ENCODE measurements at regions not wholly inside any gene's neighbourhood (a gene's known extent, or its start where the extent isn't known, plus 50 kb on each side); places are given as distances from the start of the nearest gene placed in this dataset.

GRCh38 chr20:60948224-60948623, 303.8 kb upstream of the CDH4 start:
- H3K4me1 ChIP-seq (ENCODE audit: control insufficient read depth in 5 of 5, insufficient read depth in 5 of 5, low read length in 5 of 5) = peaks cover 0 to 16% (median 8%) of the 10 kb centered on the region in 5 donors
- H3K9ac ChIP-seq (ENCODE audit: insufficient read depth in 1 of 2, low read length in 2 of 2) = no peak overlapping the region
- DNase-seq = no peak
- no peak overlapping the region for H3K4me3 ChIP-seq
- ATAC-seq (ENCODE audit: insufficient read depth, low FRiP score) = no peak
- no peak overlapping the region for H3K27ac ChIP-seq (ENCODE audit: low read depth in 1 of 2, low read length in 1 of 2)
- no peaks in the 10 kb centered on the region for H3K27me3 ChIP-seq (ENCODE audit: control insufficient read depth in 3 of 3, insufficient read depth in 3 of 3, low read length in 2 of 3)
- peaks cover 0 to 2% (median 0%) of the 10 kb centered on the region in 4 donors for H3K9me3 ChIP-seq (ENCODE audit: control insufficient read depth in 4 of 4, insufficient read depth in 3 of 4, low read length in 3 of 4)
- no peaks in the 10 kb centered on the region for H3K36me3 ChIP-seq (ENCODE audit: control insufficient read depth in 4 of 4, insufficient read depth in 4 of 4, low read length in 4 of 4)
- TF ChIP-seq CTCF (IDR thresholded peaks at IDR 0.05; ENCODE audit: control extremely low read depth, extremely low read depth) = no peak
- WGBS, 2 donors = 87 to 91% methylated on average over 8 of the region's 8 CpGs

DNA sequence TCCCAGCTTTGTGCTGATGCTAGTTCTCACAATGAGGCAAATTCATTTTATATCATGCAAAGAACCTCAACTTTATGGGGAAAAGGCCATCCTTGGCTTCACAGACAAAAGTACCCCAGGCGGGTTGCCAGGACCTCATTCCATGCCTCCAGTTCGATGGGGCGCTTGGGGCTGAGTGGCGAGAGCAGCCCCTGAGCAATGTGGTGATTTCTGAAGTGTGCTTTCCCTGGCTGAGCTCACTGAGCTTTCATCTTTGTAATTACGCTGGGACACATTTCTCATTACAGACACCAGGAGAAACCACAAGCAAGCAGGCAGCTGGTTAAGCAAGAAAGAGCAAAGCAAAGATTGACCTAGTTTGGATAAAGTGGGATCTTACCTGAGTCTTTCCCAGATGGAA, 301.5 kb upstream of the CDH4 start:
- Histone ChIP-seq H3K4me3 (no peak overlapping the region), H3K9me3 (ENCODE audit: control insufficient read depth in 4 of 4, insufficient read depth in 3 of 4, low read length in 3 of 4) (peaks cover 0 to 6% (median 0%) of the 10 kb centered on the region in 4 donors), H3K36me3 (ENCODE audit: control insufficient read depth in 4 of 4, insufficient read depth in 4 of 4, low read length in 4 of 4) (no peaks in the 10 kb centered on the region), H3K4me1 (ENCODE audit: control insufficient read depth in 5 of 5, insufficient read depth in 5 of 5, low read length in 5 of 5) (peaks cover 0 to 16% (median 8%) of the 10 kb centered on the region in 5 donors), H3K27ac (ENCODE audit: low read depth in 1 of 2, low read length in 1 of 2) (no peak overlapping the region), H3K9ac (ENCODE audit: insufficient read depth in 1 of 2, low read length in 2 of 2) (peak overlapping the region in 1 of 2 donors; percentile 32), H3K27me3 (ENCODE audit: control insufficient read depth in 3 of 3, insufficient read depth in 3 of 3, low read length in 2 of 3) (no peaks in the 10 kb centered on the region)
- no peak for TF ChIP-seq CTCF (IDR thresholded peaks at IDR 0.05; ENCODE audit: control extremely low read depth, extremely low read depth)
- ATAC-seq (ENCODE audit: insufficient read depth, low FRiP score) = no peak
- DNase-seq = peak in 2 of 3 donors; percentile 16 to 45
- 50 to 79% methylated on average over 5 of the region's 5 CpGs for WGBS, 2 donors

DNA sequence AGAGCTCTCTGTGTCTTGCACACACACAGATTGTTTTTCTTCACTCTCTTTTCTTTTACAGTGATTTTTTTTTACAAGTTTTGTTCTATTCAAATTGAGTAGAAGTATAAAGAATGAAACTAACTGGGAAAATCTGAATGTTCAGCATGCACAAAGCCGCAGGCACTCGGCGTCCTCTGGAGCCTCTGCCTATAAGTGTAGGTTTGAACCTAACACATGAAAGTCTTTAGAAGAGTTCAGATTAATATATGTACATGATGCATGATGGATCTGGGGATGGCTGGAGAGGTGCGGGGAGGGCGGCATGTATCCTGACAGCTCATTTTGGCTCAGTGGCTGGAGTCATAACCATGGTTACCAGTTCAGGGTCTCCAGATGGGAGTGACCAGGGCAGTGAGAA, 301.1 kb upstream of the CDH4 start:
- H3K36me3 ChIP-seq (ENCODE audit: control insufficient read depth in 4 of 4, insufficient read depth in 4 of 4, low read length in 4 of 4) = no peaks in the 10 kb centered on the region
- no peak overlapping the region for H3K27ac ChIP-seq (ENCODE audit: low read depth in 1 of 2, low read length in 1 of 2)
- H3K27me3 ChIP-seq (ENCODE audit: control insufficient read depth in 3 of 3, insufficient read depth in 3 of 3, low read length in 2 of 3) = no peaks in the 10 kb centered on the region
- peak overlapping the region in 1 of 2 donors; percentile 32 for H3K9ac ChIP-seq (ENCODE audit: insufficient read depth in 1 of 2, low read length in 2 of 2)
- no peak for ATAC-seq (ENCODE audit: insufficient read depth, low FRiP score)
- DNase-seq = peak in 1 of 3 donors; percentile 20
- WGBS, 2 donors = 73 to 87% methylated on average over 5 of the region's 5 CpGs
- peaks cover 0 to 17% (median 8%) of the 10 kb centered on the region in 5 donors for H3K4me1 ChIP-seq (ENCODE audit: control insufficient read depth in 5 of 5, insufficient read depth in 5 of 5, low read length in 5 of 5)
- no peak for TF ChIP-seq CTCF (IDR thresholded peaks at IDR 0.05; ENCODE audit: control extremely low read depth, extremely low read depth)
- no peak overlapping the region for H3K4me3 ChIP-seq
- peaks cover 0 to 6% (median 0%) of the 10 kb centered on the region in 4 donors for H3K9me3 ChIP-seq (ENCODE audit: control insufficient read depth in 4 of 4, insufficient read depth in 3 of 4, low read length in 3 of 4)

- no peak for TF ChIP-seq CTCF (IDR thresholded peaks at IDR 0.05; ENCODE audit: control extremely low read depth, extremely low read depth)
- peaks cover 0 to 20% (median 8%) of the 10 kb centered on the region in 5 donors for H3K4me1 ChIP-seq (ENCODE audit: control insufficient read depth in 5 of 5, insufficient read depth in 5 of 5, low read length in 5 of 5)
- no peak overlapping the region for H3K4me3 ChIP-seq
- WGBS, 2 donors = 86% methylated on average over 8 of the region's 8 CpGs
- no peak overlapping the region for H3K27ac ChIP-seq (ENCODE audit: low read depth in 1 of 2, low read length in 1 of 2)
- H3K27me3 ChIP-seq (ENCODE audit: control insufficient read depth in 3 of 3, insufficient read depth in 3 of 3, low read length in 2 of 3) = no peaks in the 10 kb centered on the region
- H3K9ac ChIP-seq (ENCODE audit: insufficient read depth in 1 of 2, low read length in 2 of 2) = no peak overlapping the region
- no peaks in the 10 kb centered on the region for H3K36me3 ChIP-seq (ENCODE audit: control insufficient read depth in 4 of 4, insufficient read depth in 4 of 4, low read length in 4 of 4)
- DNase-seq (no peak), ATAC-seq (ENCODE audit: insufficient read depth, low FRiP score) (no peak)
- peaks cover 0 to 6% (median 0%) of the 10 kb centered on the region in 4 donors for H3K9me3 ChIP-seq (ENCODE audit: control insufficient read depth in 4 of 4, insufficient read depth in 3 of 4, low read length in 3 of 4)
Measured at GRCh38 chr20:60952861-60953260, 299.2 kb upstream of the CDH4 start.

Measured in lung (tissue), 11 donors.